Caco-2 (cell line): ENCODE measurements at regions not wholly inside any gene's neighbourhood (a gene's known extent, or its start where the extent isn't known, plus 50 kb on each side); places are given as distances from the start of the nearest gene placed in this dataset.
"Not testable (repeated sequence)": the region's sequence is repeated elsewhere in the genome, so short reads cannot be mapped to it uniquely, and the experiment has no call there.

ENCODE experiments used
- BruUV-seq: library from RNA; stranded (reverse); fragments of 400-500 nt; replicated peaks from 2 replicates; lab custom pipeline; 2021; lab: Mats Ljungman, UMichigan
- CTCF ChIA-PET: fragments of 300-600 bp; sonication (Branson Sonifier 250); formaldehyde crosslinking; loops from one replicate; lab custom pipeline; 2022; ENCODE audit warnings: antibody characterized with exemption; lab: Charles Lee
- POLR2A ChIA-PET: fragments of 300-600 bp; sonication (Branson Sonifier 250); formaldehyde crosslinking; loops from one replicate; lab custom pipeline; 2022; ENCODE audit warnings: antibody characterized with exemption; lab: Charles Lee
- DNase-seq, 2 experiments: peaks; one replicate each; pipeline versions ENCODE4 v3.0.0 to v3.0.0-alpha.2; 2020 to 2022
- H3K27me3 ChIP-seq: replicated peaks from 2 replicates; pipeline ENCODE4 v1.6.0; 2011; ENCODE audit warnings: low read length; ENCODE audit not compliant: control insufficient read depth, insufficient read depth
- H3K36me3 ChIP-seq: 2 replicates; pipeline ENCODE4 v1.5.1; 2011; ENCODE audit warnings: low read length; ENCODE audit not compliant: control insufficient read depth, insufficient read depth
- H3K4me1 ChIP-seq: fragments of 250-450 bp; sonication (Bioruptor Pico); 2 replicates; pipeline ENCODE4 v1.5.1; 2020; ENCODE audit warnings: mild to moderate bottlenecking
- H3K4me3 ChIP-seq: 2 replicates; pipeline ENCODE4 v1.5.1; 2011; ENCODE audit warnings: low read depth, mild to moderate bottlenecking, control low read depth, low read length
- H3K9me3 ChIP-seq: fragments of 250-450 bp; sonication (Bioruptor Pico); 2 replicates; pipeline ENCODE4 v1.5.1; 2020; ENCODE audit warnings: mild to moderate bottlenecking, moderate library complexity
- H3K27ac Mint-ChIP-seq: one replicate; pipeline ENCODE4 v1.8.0; 2022; ENCODE audit warnings: mixed read lengths; ENCODE audit not compliant: unreplicated experiment
- H3K27me3 Mint-ChIP-seq: one replicate; pipeline ENCODE4 v1.8.0; 2022; ENCODE audit warnings: mixed read lengths; ENCODE audit not compliant: insufficient read depth, unreplicated experiment
- H3K36me3 Mint-ChIP-seq: one replicate; pipeline ENCODE4 v1.8.0; 2022; ENCODE audit warnings: mild to moderate bottlenecking, mixed read lengths; ENCODE audit not compliant: insufficient read depth, unreplicated experiment
- H3K4me1 Mint-ChIP-seq: one replicate; pipeline ENCODE4 v1.8.0; 2022; ENCODE audit warnings: low read depth, mixed read lengths; ENCODE audit not compliant: unreplicated experiment
- H3K4me3 Mint-ChIP-seq: one replicate; pipeline ENCODE4 v1.8.0; 2022; ENCODE audit warnings: mild to moderate bottlenecking, moderate library complexity, mixed read lengths; ENCODE audit not compliant: unreplicated experiment
- H3K9me3 Mint-ChIP-seq: one replicate; pipeline ENCODE4 v1.8.0; 2022; ENCODE audit warnings: mixed read lengths; ENCODE audit not compliant: unreplicated experiment
- intact Hi-C: fragments of 100-400 bp; cut with micrococcal nuclease; formaldehyde crosslinking; loops from one replicate; pipeline ENCODE4 v1.10.0; 2022; ENCODE audit not compliant: unreplicated experiment
- TF ChIP-seq, protein P1 (sequence below), 2 experiments: fragments of 200-600 bp in 1 of 2; IDR thresholded peaks; 1 replicate in 1 of 2; 2 replicates in 1 of 2; pipeline versions ENCODE4 v1.5.1 to v1.8.0; 2011 to 2022; ENCODE audit warnings: antibody characterized with exemption in 1 of 2, control low read depth in 1 of 2, inconsistent platforms in 1 of 2, low read depth in 1 of 2, low read length in 1 of 2, mild to moderate bottlenecking in 1 of 2, moderate library complexity in 1 of 2; ENCODE audit not compliant: insufficient read depth in 1 of 2, severe bottlenecking in 1 of 2, unreplicated experiment in 1 of 2

DNA sequence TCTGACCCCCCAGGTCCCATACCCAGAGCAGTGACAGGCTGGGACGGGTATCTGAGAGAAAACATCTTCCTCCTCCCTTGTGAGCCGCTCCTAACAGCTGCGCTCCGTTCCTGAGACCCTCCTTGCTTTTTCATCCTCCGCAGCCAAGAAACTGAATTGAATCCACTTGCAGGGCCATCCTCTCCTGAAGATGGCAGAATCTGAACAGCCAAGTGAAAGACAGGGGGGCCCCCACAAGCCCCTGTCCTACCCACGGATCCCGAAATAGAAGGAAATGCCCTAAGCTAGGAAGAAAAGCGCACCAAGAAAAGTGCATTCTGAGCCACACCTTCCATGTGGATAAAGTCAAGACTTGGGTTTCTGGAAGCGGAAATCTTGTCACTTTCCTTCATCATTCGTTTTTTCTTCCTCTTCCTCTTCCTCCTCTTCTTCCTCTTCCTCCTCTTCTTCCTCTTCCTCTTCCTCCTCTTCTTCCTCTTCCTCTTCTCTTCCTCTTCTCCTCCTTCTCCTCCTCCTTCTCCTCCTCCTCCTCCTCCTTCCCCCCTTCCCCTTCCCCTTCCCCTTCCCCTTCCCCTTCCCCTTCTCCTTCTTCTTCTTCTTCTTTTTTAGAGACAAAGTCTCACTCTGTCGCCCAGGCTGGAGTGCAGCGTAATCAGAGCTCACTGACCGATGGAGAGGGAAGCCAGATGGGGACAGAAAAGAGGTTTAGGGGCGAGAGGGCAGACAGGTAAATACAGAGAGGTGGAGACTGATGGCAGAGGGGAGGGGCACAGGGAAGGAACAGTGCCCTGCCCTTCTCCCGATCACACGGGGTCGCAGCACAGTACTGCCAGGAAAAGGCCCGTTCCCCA, 86.0 kb upstream of the WWC2 start:
- POLR2A ChIA-PET = interaction anchor here (0.5 kb wide), 1 partner anchor 22 kb away, joined by 4 read pairs; no protein-coding TSS in a partner anchor
- H3K27me3 Mint-ChIP-seq = peaks cover 34% of the 10 kb centered on the region
- H3K36me3 Mint-ChIP-seq = no peaks in the 10 kb centered on the region
- no peak overlapping the region for H3K4me3 ChIP-seq
- H3K4me3 Mint-ChIP-seq = no peak overlapping the region
- no peaks in the 10 kb centered on the region for H3K9me3 Mint-ChIP-seq
- TF ChIP-seq, protein P1, sequence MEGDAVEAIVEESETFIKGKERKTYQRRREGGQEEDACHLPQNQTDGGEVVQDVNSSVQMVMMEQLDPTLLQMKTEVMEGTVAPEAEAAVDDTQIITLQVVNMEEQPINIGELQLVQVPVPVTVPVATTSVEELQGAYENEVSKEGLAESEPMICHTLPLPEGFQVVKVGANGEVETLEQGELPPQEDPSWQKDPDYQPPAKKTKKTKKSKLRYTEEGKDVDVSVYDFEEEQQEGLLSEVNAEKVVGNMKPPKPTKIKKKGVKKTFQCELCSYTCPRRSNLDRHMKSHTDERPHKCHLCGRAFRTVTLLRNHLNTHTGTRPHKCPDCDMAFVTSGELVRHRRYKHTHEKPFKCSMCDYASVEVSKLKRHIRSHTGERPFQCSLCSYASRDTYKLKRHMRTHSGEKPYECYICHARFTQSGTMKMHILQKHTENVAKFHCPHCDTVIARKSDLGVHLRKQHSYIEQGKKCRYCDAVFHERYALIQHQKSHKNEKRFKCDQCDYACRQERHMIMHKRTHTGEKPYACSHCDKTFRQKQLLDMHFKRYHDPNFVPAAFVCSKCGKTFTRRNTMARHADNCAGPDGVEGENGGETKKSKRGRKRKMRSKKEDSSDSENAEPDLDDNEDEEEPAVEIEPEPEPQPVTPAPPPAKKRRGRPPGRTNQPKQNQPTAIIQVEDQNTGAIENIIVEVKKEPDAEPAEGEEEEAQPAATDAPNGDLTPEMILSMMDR (IDR thresholded peaks at IDR 0.05; ENCODE audit: insufficient read depth in 1 of 2, low read depth in 1 of 2, low read length in 1 of 2, severe bottlenecking in 1 of 2, unreplicated experiment in 1 of 2) = no peak
- H3K27ac Mint-ChIP-seq = no peak overlapping the region
- H3K4me1 ChIP-seq = no peaks in the 10 kb centered on the region
- DNase-seq = no peak
- CTCF ChIA-PET = no interaction called here
- H3K4me1 Mint-ChIP-seq = no peaks in the 10 kb centered on the region
- no peaks in the 10 kb centered on the region for H3K9me3 ChIP-seq
- no TSS peak for BruUV-seq
- no peaks in the 10 kb centered on the region for H3K27me3 ChIP-seq
- H3K36me3 ChIP-seq = no peaks in the 10 kb centered on the region
- intact Hi-C loops = no loop called here

DNA sequence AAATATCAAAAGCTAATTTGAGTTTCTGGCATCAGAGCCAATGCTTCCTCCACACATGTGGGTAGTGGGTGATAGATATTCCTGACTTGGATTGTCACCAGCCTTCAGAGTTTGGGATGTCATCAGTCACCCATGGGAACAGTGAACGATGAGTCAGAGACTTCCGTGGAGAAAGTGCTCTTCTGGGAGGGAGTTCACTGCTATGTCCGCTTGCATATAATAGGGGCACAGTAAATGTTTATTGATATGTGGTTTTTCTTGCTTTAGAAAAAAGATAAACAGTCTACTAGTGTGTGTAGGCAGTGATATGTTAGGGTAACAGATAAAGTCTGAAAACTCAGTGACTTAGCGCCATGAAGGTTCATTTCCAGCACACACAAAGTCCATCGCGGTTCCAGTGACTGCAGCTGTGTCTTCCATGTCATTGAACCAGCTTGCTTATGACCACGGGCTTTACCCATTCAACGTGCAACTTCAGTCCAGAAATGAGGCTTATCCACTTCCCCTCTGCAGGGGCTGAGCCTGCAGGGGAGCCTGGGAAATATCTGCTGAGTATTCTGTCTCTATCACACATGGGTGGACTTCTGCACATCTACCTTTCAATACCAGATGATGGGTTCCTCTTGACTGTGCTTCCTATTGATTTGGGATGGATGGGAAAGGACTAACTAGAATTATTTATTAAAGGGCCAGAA, 87.7 kb upstream of the WWC2 start:
- no peak overlapping the region for H3K27ac Mint-ChIP-seq
- H3K36me3 Mint-ChIP-seq = no peaks in the 10 kb centered on the region
- H3K4me1 Mint-ChIP-seq = no peaks in the 10 kb centered on the region
- Histone ChIP-seq H3K36me3 (no peaks in the 10 kb centered on the region), H3K4me1 (no peaks in the 10 kb centered on the region), H3K9me3 (no peaks in the 10 kb centered on the region), H3K27me3 (no peaks in the 10 kb centered on the region), H3K4me3 (no peak overlapping the region)
- ChIA-PET CTCF (no interaction called here), POLR2A (no interaction called here)
- no peak overlapping the region for H3K4me3 Mint-ChIP-seq
- DNase-seq = no peak
- TF ChIP-seq, protein P1 (IDR thresholded peaks at IDR 0.05; ENCODE audit: insufficient read depth in 1 of 2, low read depth in 1 of 2, low read length in 1 of 2, severe bottlenecking in 1 of 2, unreplicated experiment in 1 of 2) = no peak
- peaks cover 32% of the 10 kb centered on the region for H3K27me3 Mint-ChIP-seq
- BruUV-seq = no TSS peak
- no peaks in the 10 kb centered on the region for H3K9me3 Mint-ChIP-seq
- intact Hi-C loops = no loop called here

DNA sequence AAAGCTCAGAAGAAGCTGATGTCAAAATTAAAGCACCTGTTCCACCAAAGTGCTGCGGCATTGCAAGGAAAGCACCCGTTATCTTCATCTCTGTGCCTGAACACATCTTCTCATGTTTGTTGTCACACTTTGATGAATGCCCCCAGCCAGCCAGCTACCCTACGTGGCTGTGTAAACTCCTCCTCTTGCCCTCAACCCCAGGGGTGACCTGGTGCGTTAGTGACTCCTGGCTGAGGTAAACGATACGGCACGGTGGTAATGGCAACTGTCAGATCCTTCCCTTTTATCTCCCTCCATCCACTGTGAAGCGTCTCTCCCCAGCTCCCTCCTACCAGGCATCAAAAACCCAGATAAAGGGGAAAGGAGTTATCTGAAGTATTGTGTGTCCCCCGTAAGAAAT, 90.6 kb upstream of the WWC2 start:
- H3K36me3 ChIP-seq = no peaks in the 10 kb centered on the region
- intact Hi-C loops = no loop called here
- no peaks in the 10 kb centered on the region for H3K9me3 ChIP-seq
- Mint-ChIP-seq H3K4me1 (no peaks in the 10 kb centered on the region), H3K27me3 (peaks cover 37% of the 10 kb centered on the region), H3K9me3 (no peaks in the 10 kb centered on the region), H3K36me3 (no peaks in the 10 kb centered on the region), H3K27ac (no peak overlapping the region), H3K4me3 (no peak overlapping the region)
- no peak for DNase-seq
- ChIA-PET CTCF (no interaction called here), POLR2A (no interaction called here)
- no peak overlapping the region for H3K4me3 ChIP-seq
- TF ChIP-seq, protein P1 (IDR thresholded peaks at IDR 0.05; ENCODE audit: insufficient read depth in 1 of 2, low read depth in 1 of 2, low read length in 1 of 2, severe bottlenecking in 1 of 2, unreplicated experiment in 1 of 2) = no peak
- no TSS peak for BruUV-seq
- H3K27me3 ChIP-seq = no peaks in the 10 kb centered on the region
- no peaks in the 10 kb centered on the region for H3K4me1 ChIP-seq

DNA sequence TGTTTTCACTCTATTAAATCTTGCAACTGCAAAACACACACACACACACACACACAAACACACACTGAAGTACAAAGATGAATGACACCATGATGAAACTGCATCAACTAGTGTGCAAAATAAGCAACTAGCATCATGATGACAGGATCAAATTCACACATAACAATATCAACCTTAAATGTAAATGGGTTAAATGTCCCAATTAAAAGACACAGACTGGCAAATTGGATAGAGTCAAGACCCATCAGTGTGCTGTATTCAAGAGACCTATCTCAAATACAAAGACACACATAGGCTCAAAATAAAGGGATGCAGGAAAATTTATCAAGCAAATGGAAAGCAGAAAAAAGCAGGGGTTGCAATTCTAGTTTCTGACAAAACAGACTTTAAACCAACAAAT, 87.2 kb upstream of the DCTD start:
- H3K9me3 Mint-ChIP-seq, H3K4me1 Mint-ChIP-seq, DNase-seq, H3K36me3 Mint-ChIP-seq, H3K9me3 ChIP-seq, H3K36me3 ChIP-seq, POLR2A ChIA-PET, H3K4me1 ChIP-seq, intact Hi-C loops, H3K27me3 ChIP-seq, H3K4me3 ChIP-seq, BruUV-seq, H3K27ac Mint-ChIP-seq, CTCF ChIA-PET, H3K4me3 Mint-ChIP-seq: not testable (repeated sequence)
- peaks cover 26% of the 10 kb centered on the region for H3K27me3 Mint-ChIP-seq
